Kidney epithelial cell (primary cell): ENCODE measurements at regions not wholly inside any gene's neighbourhood (a gene's known extent, or its start where the extent isn't known, plus 50 kb on each side); places are given as distances from the start of the nearest gene placed in this dataset.

Experiments
- DNase-seq: peaks from one replicate; pipeline ENCODE4 v3.0.0-alpha.2; 2010; ENCODE audit warnings: low read depth
- H3K27me3 ChIP-seq: 2 replicates; pipeline ENCODE4 v1.6.0; 2011; ENCODE audit warnings: low read length; ENCODE audit not compliant: control insufficient read depth, insufficient read depth
- H3K36me3 ChIP-seq: 2 replicates; pipeline ENCODE4 v1.5.1; 2011; ENCODE audit warnings: low read length; ENCODE audit not compliant: control insufficient read depth, insufficient read depth
- H3K4me3 ChIP-seq: 2 replicates; pipeline ENCODE4 v1.5.1; 2011; ENCODE audit warnings: low read depth, mild to moderate bottlenecking, control low read depth, low read length
- TF ChIP-seq, protein P1 (sequence below): IDR thresholded peaks from 2 replicates; pipeline ENCODE4 v1.5.1; 2011; ENCODE audit warnings: mild to moderate bottlenecking, moderate library complexity, low read length, control low read depth, inconsistent platforms; ENCODE audit not compliant: insufficient read depth, poor library complexity, severe bottlenecking

GRCh38 chr5:155101697-155102096, 88.1 kb downstream of the KIF4B start:
- TF ChIP-seq, protein P1, sequence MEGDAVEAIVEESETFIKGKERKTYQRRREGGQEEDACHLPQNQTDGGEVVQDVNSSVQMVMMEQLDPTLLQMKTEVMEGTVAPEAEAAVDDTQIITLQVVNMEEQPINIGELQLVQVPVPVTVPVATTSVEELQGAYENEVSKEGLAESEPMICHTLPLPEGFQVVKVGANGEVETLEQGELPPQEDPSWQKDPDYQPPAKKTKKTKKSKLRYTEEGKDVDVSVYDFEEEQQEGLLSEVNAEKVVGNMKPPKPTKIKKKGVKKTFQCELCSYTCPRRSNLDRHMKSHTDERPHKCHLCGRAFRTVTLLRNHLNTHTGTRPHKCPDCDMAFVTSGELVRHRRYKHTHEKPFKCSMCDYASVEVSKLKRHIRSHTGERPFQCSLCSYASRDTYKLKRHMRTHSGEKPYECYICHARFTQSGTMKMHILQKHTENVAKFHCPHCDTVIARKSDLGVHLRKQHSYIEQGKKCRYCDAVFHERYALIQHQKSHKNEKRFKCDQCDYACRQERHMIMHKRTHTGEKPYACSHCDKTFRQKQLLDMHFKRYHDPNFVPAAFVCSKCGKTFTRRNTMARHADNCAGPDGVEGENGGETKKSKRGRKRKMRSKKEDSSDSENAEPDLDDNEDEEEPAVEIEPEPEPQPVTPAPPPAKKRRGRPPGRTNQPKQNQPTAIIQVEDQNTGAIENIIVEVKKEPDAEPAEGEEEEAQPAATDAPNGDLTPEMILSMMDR: no peak
- Histone ChIP-seq H3K36me3 (no peaks in the 10 kb centered on the region), H3K4me3 (no peak overlapping the region), H3K27me3 (no peaks in the 10 kb centered on the region)
- DNase-seq: no peak

GRCh38 chr5:155103146-155103545, 89.6 kb downstream of the KIF4B start:
- no peaks in the 10 kb centered on the region for H3K36me3 ChIP-seq
- no peaks in the 10 kb centered on the region for H3K27me3 ChIP-seq
- H3K4me3 ChIP-seq: no peak overlapping the region
- no peak for DNase-seq
- TF ChIP-seq, protein P1: no peak

DNA sequence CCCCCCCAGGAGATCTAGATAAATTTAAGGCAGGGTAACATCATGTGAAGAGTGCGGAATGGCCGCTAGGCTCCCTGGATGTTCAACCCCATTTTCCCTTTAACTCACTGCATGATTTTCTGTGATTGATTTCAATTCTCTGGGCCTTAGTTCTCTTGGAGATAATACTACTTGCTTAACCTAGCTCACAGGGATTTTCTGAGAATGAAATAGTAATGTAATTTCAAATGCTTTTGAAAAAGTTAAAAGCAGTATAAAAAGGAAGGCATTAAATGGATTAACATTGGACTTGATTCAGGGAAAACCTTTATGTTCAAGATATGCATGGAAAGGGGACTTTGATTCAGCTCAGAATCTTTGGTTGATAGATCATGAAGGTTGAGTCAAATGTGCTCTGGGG, 90.9 kb downstream of the KIF4B start:
- no peaks in the 10 kb centered on the region for H3K36me3 ChIP-seq
- DNase-seq: no peak
- H3K4me3 ChIP-seq: no peak overlapping the region
- no peaks in the 10 kb centered on the region for H3K27me3 ChIP-seq
- TF ChIP-seq, protein P1: no peak

DNA sequence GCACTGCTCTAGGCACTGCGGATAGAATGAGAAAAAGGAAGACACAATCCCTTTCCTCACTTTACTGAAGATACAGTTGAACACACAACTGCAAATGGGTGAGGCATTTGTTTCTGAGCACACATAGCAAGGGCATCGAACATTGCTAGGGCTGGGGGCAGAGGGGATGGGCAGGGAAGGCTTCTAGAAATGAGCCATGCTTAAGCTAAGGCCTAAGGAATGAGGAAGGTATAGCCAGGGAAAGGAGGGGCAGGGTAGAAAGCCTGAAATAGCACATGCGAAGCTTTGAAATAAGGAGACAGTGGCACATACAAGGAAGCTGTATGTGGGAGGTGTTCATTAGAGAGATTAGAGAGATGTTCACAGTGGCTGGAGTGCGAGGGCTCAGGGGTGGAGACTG, 92.7 kb downstream of the KIF4B start:
- H3K27me3 ChIP-seq: no peaks in the 10 kb centered on the region
- no peaks in the 10 kb centered on the region for H3K36me3 ChIP-seq
- TF ChIP-seq, protein P1: no peak
- DNase-seq: no peak
- H3K4me3 ChIP-seq: no peak overlapping the region

- TF ChIP-seq, protein P1: no peak
- H3K27me3 ChIP-seq: no peaks in the 10 kb centered on the region
- H3K36me3 ChIP-seq: no peaks in the 10 kb centered on the region
- DNase-seq: no peak
- H3K4me3 ChIP-seq: no peak overlapping the region
Measured at GRCh38 chr5:155113888-155114287, 100.3 kb downstream of the KIF4B start.

- DNase-seq: no peak
- no peak overlapping the region for H3K4me3 ChIP-seq
- no peaks in the 10 kb centered on the region for H3K27me3 ChIP-seq
- no peaks in the 10 kb centered on the region for H3K36me3 ChIP-seq
- TF ChIP-seq, protein P1: no peak
Measured at GRCh38 chr5:155114655-155115054, 101.1 kb downstream of the KIF4B start.
